Erythroblast (primary cell): ENCODE measurements at regions not wholly inside any gene's neighbourhood (a gene's known extent, or its start where the extent isn't known, plus 50 kb on each side); places are given as distances from the start of the nearest gene placed in this dataset.

Source experiments
- GATA1 ChIP-seq: IDR thresholded peaks from 2 replicates; pipeline ENCODE4 v1.6.1; 2011; ENCODE audit warnings: low read depth, mild to moderate bottlenecking, control low read depth, low read length, moderate library complexity
- POLR2A ChIP-seq: IDR thresholded peaks from 2 replicates; pipeline ENCODE4 v1.6.1; 2011; ENCODE audit warnings: mild to moderate bottlenecking, low read length

DNA sequence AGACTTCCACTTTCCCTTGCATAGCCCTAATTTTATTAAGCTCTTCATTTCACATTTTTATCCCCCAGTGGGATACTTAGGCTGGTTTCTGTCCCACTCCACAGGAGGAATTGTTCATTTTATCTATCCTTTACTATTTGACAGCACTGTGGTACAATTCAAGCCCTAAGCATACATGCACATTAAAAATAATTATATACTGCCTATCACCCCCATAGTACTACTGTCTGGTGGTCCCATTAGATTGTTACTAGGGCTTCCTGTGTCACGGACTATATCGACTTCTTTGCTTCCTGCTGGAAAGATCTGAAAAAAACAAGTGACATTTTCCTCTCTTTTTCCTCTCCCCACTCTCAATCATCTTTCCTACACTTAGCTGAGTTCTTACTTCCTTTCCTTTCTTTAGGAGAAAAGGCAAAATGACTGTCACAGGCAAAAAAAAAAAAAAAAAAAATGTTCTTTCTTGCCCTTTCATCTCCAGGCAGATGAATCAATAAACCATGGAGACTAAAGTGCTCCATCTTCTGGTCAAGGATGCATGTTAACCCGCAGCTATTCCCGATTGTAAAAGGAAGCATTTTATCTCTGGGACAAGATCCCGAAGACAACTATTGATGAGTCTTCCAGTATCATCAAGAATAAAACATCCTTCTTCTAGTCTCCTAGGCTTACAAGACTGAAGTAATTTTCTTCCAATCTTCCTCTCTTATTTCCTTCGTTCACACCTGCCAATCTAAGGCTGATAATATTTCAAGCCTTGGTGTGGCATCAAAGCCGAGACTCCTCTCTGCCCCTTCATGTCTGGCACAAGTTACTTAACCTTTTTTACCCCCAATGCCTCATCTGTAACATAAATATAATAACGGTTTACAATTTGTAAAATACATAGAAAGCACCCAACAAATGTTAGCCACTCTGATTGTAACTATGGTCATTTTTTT is 94.4 kb upstream of the PLEKHG7 start:
- TF ChIP-seq POLR2A = no peak
- no peak for TF ChIP-seq GATA1
